ENCODE measurements at regions not wholly inside any gene's neighbourhood (a gene's known extent, or its start where the extent isn't known, plus 50 kb on each side); places are given as distances from the start of the nearest gene placed in this dataset.

GRCh38 chr11:122348659-122349409 lies 232.8 kb upstream of the BLID start:
- TF ChIP-seq CTCF (IDR thresholded peaks at IDR 0.05) (no peak), EMX1 (CRISPR knock-in tag; IDR thresholded peaks at IDR 0.05) (no peak), ATF1 (CRISPR knock-in tag; IDR thresholded peaks at IDR 0.05) (no peak), ERG (CRISPR knock-in tag; IDR thresholded peaks at IDR 0.05) (no peak), ELF4 (CRISPR knock-in tag; IDR thresholded peaks at IDR 0.05; ENCODE audit: low read depth) (no peak), MAX (CRISPR knock-in tag; IDR thresholded peaks at IDR 0.05) (no peak), AFF4 (CRISPR knock-in tag; IDR thresholded peaks at IDR 0.05; ENCODE audit: borderline replicate concordance) (no peak), TEAD4 (CRISPR knock-in tag; IDR thresholded peaks at IDR 0.05) (no peak), ZNF121 (CRISPR knock-in tag; IDR thresholded peaks at IDR 0.05) (no peak), FOXP4 (CRISPR knock-in tag; IDR thresholded peaks at IDR 0.05) (no peak), JAZF1 (CRISPR knock-in tag; IDR thresholded peaks at IDR 0.05) (no peak), CREB1 (CRISPR knock-in tag; IDR thresholded peaks at IDR 0.05) (no peak), TCF7 (CRISPR knock-in tag; IDR thresholded peaks at IDR 0.05; ENCODE audit: low read depth) (no peak)

All from WTC11 (cell line).